Liver (tissue), 8 donors: ENCODE measurements at regions not wholly inside any gene's neighbourhood (a gene's known extent, or its start where the extent isn't known, plus 50 kb on each side); places are given as distances from the start of the nearest gene placed in this dataset.

Source experiments
- DNase-seq: peaks from one replicate; pipeline ENCODE4 v3.0.0-alpha.2; 2017; ENCODE audit warnings: low spot score
- H3K27ac ChIP-seq, 2 donors: one replicate each; pipeline ENCODE4 v1.7.0; 2013; ENCODE audit warnings: inconsistent platforms in 2 of 2, low read length in 2 of 2, control low read depth in 1 of 2, low read depth in 1 of 2, mild to moderate bottlenecking in 1 of 2
- H3K27me3 ChIP-seq, 4 donors: one replicate each; pipeline versions ENCODE4 v1.6.1 to v1.7.0; 2013; ENCODE audit warnings: low read length in 3 of 4, inconsistent platforms in 1 of 4, mild to moderate bottlenecking in 1 of 4, moderate library complexity in 1 of 4; ENCODE audit not compliant: control insufficient read depth in 4 of 4, insufficient read depth in 4 of 4
- H3K36me3 ChIP-seq, 4 donors: one replicate each; pipeline versions ENCODE4 v1.6.1 to v1.7.0; 2013; ENCODE audit warnings: low read length in 3 of 4, mild to moderate bottlenecking in 3 of 4, low read depth in 1 of 4, moderate library complexity in 1 of 4; ENCODE audit not compliant: control insufficient read depth in 4 of 4, insufficient read depth in 3 of 4
- H3K4me1 ChIP-seq, 4 donors: one replicate each; pipeline versions ENCODE4 v1.6.1 to v1.7.0; 2013; ENCODE audit warnings: low read length in 3 of 4, mild to moderate bottlenecking in 3 of 4, moderate library complexity in 1 of 4; ENCODE audit not compliant: control insufficient read depth in 4 of 4, insufficient read depth in 4 of 4
- H3K4me3 ChIP-seq, 3 donors: one replicate each; pipeline versions ENCODE4 v1.6.1 to v1.7.0; 2013; ENCODE audit warnings: low read length in 3 of 3, control low read depth in 1 of 3, low read depth in 1 of 3, mild to moderate bottlenecking in 1 of 3
- H3K9ac ChIP-seq, 2 donors: one replicate each; pipeline ENCODE4 v1.7.0; 2013; ENCODE audit warnings: low read length in 2 of 2, mild to moderate bottlenecking in 2 of 2, moderate library complexity in 2 of 2, control low read depth in 1 of 2, low read depth in 1 of 2
- H3K9me3 ChIP-seq, 4 donors: one replicate each; pipeline versions ENCODE4 v1.6.1 to v1.7.0; 2013; ENCODE audit warnings: low read length in 3 of 4; ENCODE audit not compliant: control insufficient read depth in 4 of 4
- EGR1 ChIP-seq, 2 donors: IDR thresholded peaks; 2 replicates each; pipeline ENCODE4 v1.6.1; 2016 to 2018; ENCODE audit warnings: antibody characterized with exemption in 2 of 2, low read depth in 2 of 2
- FOXA1 ChIP-seq: IDR thresholded peaks from 2 replicates; pipeline ENCODE4 v1.6.1; 2016; ENCODE audit warnings: antibody characterized with exemption
- FOXA2 ChIP-seq: IDR thresholded peaks from 2 replicates; pipeline ENCODE4 v1.6.1; 2016; ENCODE audit warnings: antibody characterized with exemption
- GABPA ChIP-seq, 2 donors: IDR thresholded peaks in 1 of 2; conservative IDR thresholded peaks in 1 of 2; 2 replicates each; pipeline ENCODE4 v1.6.1; 2016; ENCODE audit warnings: antibody characterized with exemption in 2 of 2, mild to moderate bottlenecking in 1 of 2, moderate library complexity in 1 of 2
- HNF4A ChIP-seq, 2 donors: conservative IDR thresholded peaks; 2 replicates each; pipeline ENCODE4 v1.6.1; 2016; ENCODE audit warnings: antibody characterized with exemption in 2 of 2, mild to moderate bottlenecking in 2 of 2
- HNF4G ChIP-seq: IDR thresholded peaks from 2 replicates; pipeline ENCODE4 v1.6.1; 2016; ENCODE audit warnings: antibody characterized with exemption
- JUND ChIP-seq, 2 donors: IDR thresholded peaks; 2 replicates each; pipeline ENCODE4 v1.6.1; 2016; ENCODE audit warnings: antibody characterized with exemption in 2 of 2
- NR2F2 ChIP-seq: IDR thresholded peaks from 2 replicates; pipeline ENCODE4 v1.6.1; 2016; ENCODE audit warnings: antibody characterized with exemption
- RAD21 ChIP-seq, 2 donors: IDR thresholded peaks; 2 replicates each; pipeline ENCODE4 v1.6.1; 2016; ENCODE audit warnings: antibody characterized with exemption in 2 of 2, mild to moderate bottlenecking in 2 of 2
- RXRA ChIP-seq, 2 donors: IDR thresholded peaks; 2 replicates each; pipeline ENCODE4 v1.6.1; 2017 to 2018; ENCODE audit warnings: antibody characterized with exemption in 2 of 2, mild to moderate bottlenecking in 1 of 2
- SP1 ChIP-seq: IDR thresholded peaks from 2 replicates; pipeline ENCODE4 v1.6.1; 2018; ENCODE audit warnings: antibody characterized with exemption, mild to moderate bottlenecking
- TAF1 ChIP-seq: conservative IDR thresholded peaks from 2 replicates; pipeline ENCODE4 v1.6.1; 2016; ENCODE audit warnings: antibody characterized with exemption, mild to moderate bottlenecking
- WGBS: extraction: QIAGEN DNeasy Blood & Tissue Kit; methylation state at CpG from one replicate; pipeline ENCODE4 v1.1.7; 2013; 5-methylcytosine and 5-hydroxymethylcytosine counted together
- TF ChIP-seq, protein P1 (sequence below): fragments of 150-350 bp; IDR thresholded peaks from 2 replicates; pipeline ENCODE4 v1.5.1; 2017; ENCODE audit warnings: improper control_type of control experiment, low read depth, low read length; ENCODE audit not compliant: missing input control
- TF ChIP-seq, protein P2 (sequence below): IDR thresholded peaks from 2 replicates; pipeline ENCODE4 v1.6.1; 2016; ENCODE audit warnings: antibody characterized with exemption
- TF ChIP-seq, protein P3 (sequence below): IDR thresholded peaks from 2 replicates; pipeline ENCODE4 v1.6.1; 2016; ENCODE audit warnings: antibody characterized with exemption, mild to moderate bottlenecking
- TF ChIP-seq, protein P4 (sequence below): IDR thresholded peaks from 2 replicates; pipeline ENCODE4 v1.6.1; 2016; ENCODE audit warnings: antibody characterized with exemption
- donor health status: healthy.
- donor health status: healthy.
- donor health status: healthy.
- donor health status: healthy.
- donor health status: healthy.

DNA sequence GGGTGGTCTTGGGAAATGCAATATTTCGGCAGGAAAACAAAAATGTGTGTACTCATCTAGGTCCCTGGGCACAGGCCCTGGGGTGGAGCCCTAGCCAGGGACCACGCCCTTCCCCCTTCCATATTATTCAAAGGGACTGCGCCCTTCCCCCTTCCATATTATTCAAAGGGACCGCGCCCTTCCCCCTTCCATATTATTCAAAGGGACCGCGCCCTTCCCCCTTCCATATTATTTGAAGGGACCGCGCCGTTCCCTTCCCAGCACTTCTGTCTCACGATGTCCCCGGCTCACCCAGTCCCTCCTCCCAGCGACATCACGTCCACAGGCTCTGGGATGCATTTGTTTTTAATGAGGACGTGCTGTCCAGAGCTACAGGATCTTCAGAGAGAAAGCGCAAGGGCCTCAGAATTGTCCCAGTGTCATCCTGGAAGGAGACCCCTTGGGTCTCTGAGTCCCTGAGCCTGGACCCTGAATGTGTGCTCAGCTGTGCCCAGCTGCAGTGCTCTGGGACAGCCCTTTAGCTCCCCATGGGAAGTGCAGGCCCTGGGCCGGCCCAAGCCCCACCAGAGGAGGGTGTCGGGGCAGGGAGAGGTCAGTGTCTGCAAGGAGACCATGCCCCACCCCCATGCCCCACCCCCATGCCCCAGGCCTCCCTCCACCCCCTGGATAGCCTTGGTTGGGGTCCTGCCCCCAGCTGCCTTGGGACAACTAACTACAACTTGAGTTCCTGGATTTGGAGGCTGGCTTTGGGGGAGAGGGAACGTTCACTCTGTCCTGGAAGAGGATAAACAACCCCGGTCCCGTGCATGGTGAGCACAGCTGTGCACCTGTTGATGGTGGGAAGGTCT, 810.0 kb downstream of the BRD1 start:
- 73% methylated on average over 21 of the region's 21 CpGs for WGBS
- Histone ChIP-seq H3K4me3 (no peak overlapping the region), H3K4me1 (no peaks in the 10 kb centered on the region), H3K9me3 (no peaks in the 10 kb centered on the region), H3K9ac (no peak overlapping the region), H3K27me3 (peaks cover 0 to 3% (median 1%) of the 10 kb centered on the region in 4 donors), H3K27ac (no peak overlapping the region), H3K36me3 (no peaks in the 10 kb centered on the region)
- no peak for TF ChIP-seq GABPA (IDR thresholded peaks at IDR 0.05 in 1 of 2, conservative IDR thresholded peaks at IDR 0.05 in 1 of 2)
- TF ChIP-seq RXRA (IDR thresholded peaks at IDR 0.05) = no peak
- TF ChIP-seq HNF4G = no peak
- no peak for TF ChIP-seq SP1
- no peak for TF ChIP-seq FOXA2
- TF ChIP-seq, protein P1, sequence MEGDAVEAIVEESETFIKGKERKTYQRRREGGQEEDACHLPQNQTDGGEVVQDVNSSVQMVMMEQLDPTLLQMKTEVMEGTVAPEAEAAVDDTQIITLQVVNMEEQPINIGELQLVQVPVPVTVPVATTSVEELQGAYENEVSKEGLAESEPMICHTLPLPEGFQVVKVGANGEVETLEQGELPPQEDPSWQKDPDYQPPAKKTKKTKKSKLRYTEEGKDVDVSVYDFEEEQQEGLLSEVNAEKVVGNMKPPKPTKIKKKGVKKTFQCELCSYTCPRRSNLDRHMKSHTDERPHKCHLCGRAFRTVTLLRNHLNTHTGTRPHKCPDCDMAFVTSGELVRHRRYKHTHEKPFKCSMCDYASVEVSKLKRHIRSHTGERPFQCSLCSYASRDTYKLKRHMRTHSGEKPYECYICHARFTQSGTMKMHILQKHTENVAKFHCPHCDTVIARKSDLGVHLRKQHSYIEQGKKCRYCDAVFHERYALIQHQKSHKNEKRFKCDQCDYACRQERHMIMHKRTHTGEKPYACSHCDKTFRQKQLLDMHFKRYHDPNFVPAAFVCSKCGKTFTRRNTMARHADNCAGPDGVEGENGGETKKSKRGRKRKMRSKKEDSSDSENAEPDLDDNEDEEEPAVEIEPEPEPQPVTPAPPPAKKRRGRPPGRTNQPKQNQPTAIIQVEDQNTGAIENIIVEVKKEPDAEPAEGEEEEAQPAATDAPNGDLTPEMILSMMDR = no peak
- no peak for TF ChIP-seq TAF1
- TF ChIP-seq, protein P2, sequence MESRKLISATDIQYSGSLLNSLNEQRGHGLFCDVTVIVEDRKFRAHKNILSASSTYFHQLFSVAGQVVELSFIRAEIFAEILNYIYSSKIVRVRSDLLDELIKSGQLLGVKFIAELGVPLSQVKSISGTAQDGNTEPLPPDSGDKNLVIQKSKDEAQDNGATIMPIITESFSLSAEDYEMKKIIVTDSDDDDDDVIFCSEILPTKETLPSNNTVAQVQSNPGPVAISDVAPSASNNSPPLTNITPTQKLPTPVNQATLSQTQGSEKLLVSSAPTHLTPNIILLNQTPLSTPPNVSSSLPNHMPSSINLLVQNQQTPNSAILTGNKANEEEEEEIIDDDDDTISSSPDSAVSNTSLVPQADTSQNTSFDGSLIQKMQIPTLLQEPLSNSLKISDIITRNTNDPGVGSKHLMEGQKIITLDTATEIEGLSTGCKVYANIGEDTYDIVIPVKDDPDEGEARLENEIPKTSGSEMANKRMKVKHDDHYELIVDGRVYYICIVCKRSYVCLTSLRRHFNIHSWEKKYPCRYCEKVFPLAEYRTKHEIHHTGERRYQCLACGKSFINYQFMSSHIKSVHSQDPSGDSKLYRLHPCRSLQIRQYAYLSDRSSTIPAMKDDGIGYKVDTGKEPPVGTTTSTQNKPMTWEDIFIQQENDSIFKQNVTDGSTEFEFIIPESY = no peak
- no peak for TF ChIP-seq FOXA1
- DNase-seq = no peak

DNA sequence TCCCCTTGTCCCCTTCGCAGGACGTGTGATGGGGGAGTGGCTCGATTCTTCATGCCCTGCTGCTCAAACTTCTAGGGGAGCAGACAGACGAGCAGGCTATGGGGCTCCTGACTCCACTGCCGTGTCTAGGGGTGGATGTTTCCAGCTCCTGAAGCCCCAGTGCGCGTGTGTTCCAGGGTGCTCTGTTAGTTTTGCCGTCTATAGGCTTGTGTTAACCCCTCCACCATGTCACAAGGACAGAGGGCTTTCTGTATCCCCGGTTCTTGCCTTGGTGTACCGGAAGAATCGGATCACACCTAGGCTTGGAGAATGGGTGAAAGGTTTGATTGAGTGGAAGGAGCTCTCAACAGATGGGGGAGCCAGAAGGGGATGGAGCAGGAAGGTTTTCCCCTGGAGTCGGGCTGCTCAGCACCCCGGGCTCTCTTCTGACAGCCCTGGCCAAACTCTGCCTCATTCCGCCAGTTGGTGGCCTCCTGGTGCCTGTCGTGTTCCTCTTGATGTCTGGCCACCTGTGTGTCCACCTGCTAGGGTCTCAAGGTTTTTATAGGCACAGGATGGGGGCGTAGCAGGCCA, 810.7 kb downstream of the BRD1 start:
- WGBS = 75% methylated on average over 16 of the region's 16 CpGs
- Histone ChIP-seq H3K9me3 (no peaks in the 10 kb centered on the region), H3K27me3 (peaks cover 0 to 3% (median 1%) of the 10 kb centered on the region in 4 donors), H3K27ac (no peak overlapping the region), H3K4me1 (no peaks in the 10 kb centered on the region), H3K9ac (no peak overlapping the region), H3K4me3 (no peak overlapping the region), H3K36me3 (no peaks in the 10 kb centered on the region)
- TF ChIP-seq, protein P3, sequence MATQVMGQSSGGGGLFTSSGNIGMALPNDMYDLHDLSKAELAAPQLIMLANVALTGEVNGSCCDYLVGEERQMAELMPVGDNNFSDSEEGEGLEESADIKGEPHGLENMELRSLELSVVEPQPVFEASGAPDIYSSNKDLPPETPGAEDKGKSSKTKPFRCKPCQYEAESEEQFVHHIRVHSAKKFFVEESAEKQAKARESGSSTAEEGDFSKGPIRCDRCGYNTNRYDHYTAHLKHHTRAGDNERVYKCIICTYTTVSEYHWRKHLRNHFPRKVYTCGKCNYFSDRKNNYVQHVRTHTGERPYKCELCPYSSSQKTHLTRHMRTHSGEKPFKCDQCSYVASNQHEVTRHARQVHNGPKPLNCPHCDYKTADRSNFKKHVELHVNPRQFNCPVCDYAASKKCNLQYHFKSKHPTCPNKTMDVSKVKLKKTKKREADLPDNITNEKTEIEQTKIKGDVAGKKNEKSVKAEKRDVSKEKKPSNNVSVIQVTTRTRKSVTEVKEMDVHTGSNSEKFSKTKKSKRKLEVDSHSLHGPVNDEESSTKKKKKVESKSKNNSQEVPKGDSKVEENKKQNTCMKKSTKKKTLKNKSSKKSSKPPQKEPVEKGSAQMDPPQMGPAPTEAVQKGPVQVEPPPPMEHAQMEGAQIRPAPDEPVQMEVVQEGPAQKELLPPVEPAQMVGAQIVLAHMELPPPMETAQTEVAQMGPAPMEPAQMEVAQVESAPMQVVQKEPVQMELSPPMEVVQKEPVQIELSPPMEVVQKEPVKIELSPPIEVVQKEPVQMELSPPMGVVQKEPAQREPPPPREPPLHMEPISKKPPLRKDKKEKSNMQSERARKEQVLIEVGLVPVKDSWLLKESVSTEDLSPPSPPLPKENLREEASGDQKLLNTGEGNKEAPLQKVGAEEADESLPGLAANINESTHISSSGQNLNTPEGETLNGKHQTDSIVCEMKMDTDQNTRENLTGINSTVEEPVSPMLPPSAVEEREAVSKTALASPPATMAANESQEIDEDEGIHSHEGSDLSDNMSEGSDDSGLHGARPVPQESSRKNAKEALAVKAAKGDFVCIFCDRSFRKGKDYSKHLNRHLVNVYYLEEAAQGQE = no peak
- no peak for TF ChIP-seq FOXA2
- TF ChIP-seq, protein P2 = no peak
- no peak for TF ChIP-seq NR2F2
- no peak for TF ChIP-seq SP1
- no peak for TF ChIP-seq HNF4A (conservative IDR thresholded peaks at IDR 0.05)
- TF ChIP-seq, protein P4, sequence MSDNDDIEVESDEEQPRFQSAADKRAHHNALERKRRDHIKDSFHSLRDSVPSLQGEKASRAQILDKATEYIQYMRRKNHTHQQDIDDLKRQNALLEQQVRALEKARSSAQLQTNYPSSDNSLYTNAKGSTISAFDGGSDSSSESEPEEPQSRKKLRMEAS = no peak
- TF ChIP-seq FOXA1 = no peak
- no peak for TF ChIP-seq GABPA (IDR thresholded peaks at IDR 0.05 in 1 of 2, conservative IDR thresholded peaks at IDR 0.05 in 1 of 2)
- no peak for TF ChIP-seq JUND (IDR thresholded peaks at IDR 0.05)
- no peak for TF ChIP-seq RAD21 (IDR thresholded peaks at IDR 0.05)
- TF ChIP-seq EGR1 (IDR thresholded peaks at IDR 0.05; ENCODE audit: low read depth in 2 of 2) = no peak
- DNase-seq = no peak
